MM.1S (cell line): ENCODE measurements at regions not wholly inside any gene's neighbourhood (a gene's known extent, or its start where the extent isn't known, plus 50 kb on each side); places are given as distances from the start of the nearest gene placed in this dataset.
A peak's percentile ranks its signal among the peaks of the same experiment; 100 is the strongest.

Source experiments
- DNase-seq: peaks from one replicate; pipeline ENCODE4 v3.0.0-alpha.2; 2015
- H2AFZ ChIP-seq: fragments of 300-600 bp; sonication (generic); 2 replicates; pipeline ENCODE4 v1.6.0; 2016; ENCODE audit warnings: antibody characterized with exemption, low read length
- H3F3A ChIP-seq: fragments of 300-600 bp; sonication (generic); 2 replicates; pipeline ENCODE4 v1.6.1; 2016; ENCODE audit warnings: mild to moderate bottlenecking, antibody characterized with exemption, low read length, moderate library complexity, mixed read lengths; ENCODE audit not compliant: insufficient read depth
- H3K27ac ChIP-seq: fragments of 300-600 bp; sonication (generic); 2 replicates; pipeline ENCODE4 v1.5.1; 2016; ENCODE audit warnings: mild to moderate bottlenecking, low read length
- H3K27me3 ChIP-seq: fragments of 300-600 bp; sonication (generic); replicated peaks from 2 replicates; pipeline ENCODE4 v1.6.0; 2016; ENCODE audit warnings: low read length; ENCODE audit not compliant: insufficient read depth
- H3K36me3 ChIP-seq: fragments of 300-600 bp; sonication (generic); replicated peaks from 2 replicates; pipeline ENCODE4 v1.6.1; 2016; ENCODE audit warnings: mild to moderate bottlenecking, low read length, mixed read lengths; ENCODE audit not compliant: insufficient read depth
- H3K4me1 ChIP-seq: fragments of 300-600 bp; sonication (generic); 2 replicates; pipeline ENCODE4 v1.6.1; 2016; ENCODE audit warnings: low read length, mixed read lengths
- H3K4me2 ChIP-seq: fragments of 300-600 bp; sonication (generic); 2 replicates; pipeline ENCODE4 v1.6.0; 2016; ENCODE audit warnings: low read depth, low read length
- H3K4me3 ChIP-seq: fragments of 300-600 bp; sonication (generic); 2 replicates; pipeline ENCODE4 v1.5.1; 2016; ENCODE audit warnings: low read length, mixed read lengths
- H3K79me2 ChIP-seq: fragments of 300-600 bp; sonication (generic); 2 replicates; pipeline ENCODE4 v1.6.1; 2016; ENCODE audit warnings: mixed run types, low read length, mixed read lengths
- H3K9ac ChIP-seq: fragments of 300-600 bp; sonication (generic); 2 replicates; pipeline ENCODE4 v1.6.1; 2016; ENCODE audit warnings: low read length, mixed read lengths
- H3K9me2 ChIP-seq: fragments of 300-600 bp; sonication (generic); replicated peaks from 2 replicates; pipeline ENCODE4 v1.6.1; 2016; ENCODE audit warnings: mild to moderate bottlenecking, low read length, mixed read lengths; ENCODE audit not compliant: insufficient read depth
- H3K9me3 ChIP-seq: fragments of 300-600 bp; sonication (generic); replicated peaks from 2 replicates; pipeline ENCODE4 v1.6.1; 2016; ENCODE audit warnings: mild to moderate bottlenecking, low read length, mixed read lengths; ENCODE audit not compliant: insufficient read depth
- H4K20me1 ChIP-seq: fragments of 300-600 bp; sonication (generic); 2 replicates; pipeline ENCODE4 v1.6.1; 2016; ENCODE audit warnings: mild to moderate bottlenecking, low read length, moderate library complexity, mixed read lengths; ENCODE audit not compliant: insufficient read depth
- CTCF ChIP-seq: fragments of 300-600 bp; sonication (generic); IDR thresholded peaks from 2 replicates; pipeline ENCODE4 v1.5.1; 2016; ENCODE audit warnings: antibody characterized with exemption, low read length, mixed read lengths
- EZH2 ChIP-seq: fragments of 300-600 bp; sonication (generic); optimal IDR thresholded peaks from 2 replicates; pipeline ENCODE3; 2017; ENCODE audit warnings: low read depth, mild to moderate bottlenecking, antibody characterized with exemption, low read length, mixed read lengths
- EZH2phosphoT487 ChIP-seq: fragments of 300-600 bp; sonication (generic); IDR thresholded peaks from 2 replicates; pipeline ENCODE4 v1.6.1; 2018; ENCODE audit warnings: antibody characterized with exemption, low read length

- no peak for DNase-seq
- Histone ChIP-seq H3K27ac (no peak overlapping the region), H3F3A (no peaks in the 10 kb centered on the region), H3K4me3 (peak overlapping the region; percentile 87; the same call in 1 of the 2 replicates), H3K9me2 (no peaks in the 10 kb centered on the region), H3K9ac (no peak overlapping the region), H3K4me1 (no peaks in the 10 kb centered on the region), H3K27me3 (no peaks in the 10 kb centered on the region), H3K9me3 (no peaks in the 10 kb centered on the region), H3K36me3 (no peaks in the 10 kb centered on the region), H4K20me1 (no peaks in the 10 kb centered on the region), H3K79me2 (no peaks in the 10 kb centered on the region), H3K4me2 (peak overlapping the region; percentile 38; the same call in 1 of the 2 replicates), H2AFZ (peak overlapping the region; percentile 98)
- TF ChIP-seq CTCF: no peak
- TF ChIP-seq EZH2: no peak
- no peak for TF ChIP-seq EZH2phosphoT487
Measured at GRCh38 chr12:24560831-24561271, 388.1 kb downstream of the BCAT1 start.

DNA sequence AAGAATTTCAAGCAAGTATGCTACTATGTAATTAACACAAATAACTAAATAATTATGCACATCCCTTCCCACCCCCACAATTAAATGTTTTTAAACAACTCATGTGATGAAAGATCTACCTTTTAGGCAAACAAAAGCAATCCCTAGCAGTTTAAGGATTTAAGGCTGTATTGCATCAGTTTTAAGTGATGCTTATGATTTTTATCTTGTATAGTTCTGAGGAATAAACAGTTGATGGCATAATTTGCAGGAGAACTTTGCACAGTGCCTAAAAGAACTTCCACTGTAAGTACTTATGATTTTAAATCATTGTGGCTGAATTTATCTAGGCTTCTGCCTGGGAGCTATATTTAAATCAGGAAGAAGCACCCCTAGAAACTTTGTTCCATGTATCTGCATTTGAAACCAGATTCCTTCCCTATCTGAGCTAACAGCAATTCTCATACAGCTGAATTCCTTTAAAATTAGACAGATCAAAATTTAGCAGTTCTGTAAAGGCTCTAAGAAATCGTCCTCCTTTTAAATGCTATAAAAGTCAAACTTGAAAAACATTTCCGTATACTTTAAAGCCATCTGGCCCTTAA, 388.6 kb downstream of the BCAT1 start:
- Histone ChIP-seq H3K4me1 (no peaks in the 10 kb centered on the region), H3K9me3 (no peaks in the 10 kb centered on the region), H4K20me1 (no peaks in the 10 kb centered on the region), H3K4me2 (no peak overlapping the region), H3K9me2 (no peaks in the 10 kb centered on the region), H3K36me3 (no peaks in the 10 kb centered on the region), H3K4me3 (no peak overlapping the region), H3K27me3 (no peaks in the 10 kb centered on the region), H3K9ac (no peak overlapping the region), H3K79me2 (no peaks in the 10 kb centered on the region), H3F3A (no peaks in the 10 kb centered on the region), H2AFZ (no peak overlapping the region), H3K27ac (no peak overlapping the region)
- DNase-seq: no peak
- no peak for TF ChIP-seq CTCF
- TF ChIP-seq EZH2: no peak
- no peak for TF ChIP-seq EZH2phosphoT487

DNA sequence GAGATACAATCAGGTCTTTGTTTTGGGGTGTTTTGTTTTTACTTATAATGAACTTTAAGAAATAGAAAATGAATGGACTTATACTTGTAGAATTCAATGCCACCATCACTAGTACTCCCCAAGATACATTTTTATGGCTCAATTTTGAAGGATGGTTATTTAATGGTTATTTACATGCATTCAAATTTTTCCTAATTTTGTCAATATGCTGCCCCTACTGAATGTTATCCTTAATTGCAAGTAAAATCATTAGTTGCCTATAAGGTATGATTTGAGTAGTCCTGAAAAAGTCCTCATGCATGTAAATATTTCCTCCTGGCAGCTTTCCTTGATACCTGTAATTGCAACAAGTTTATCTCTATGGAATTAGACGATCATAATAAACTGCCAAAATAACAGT, 391.2 kb downstream of the BCAT1 start:
- Histone ChIP-seq H3F3A (no peaks in the 10 kb centered on the region), H3K4me1 (no peaks in the 10 kb centered on the region), H4K20me1 (no peaks in the 10 kb centered on the region), H3K27me3 (no peaks in the 10 kb centered on the region), H3K4me3 (no peak overlapping the region), H3K79me2 (no peaks in the 10 kb centered on the region), H2AFZ (no peak overlapping the region), H3K9ac (no peak overlapping the region), H3K4me2 (no peak overlapping the region), H3K36me3 (no peaks in the 10 kb centered on the region), H3K27ac (no peak overlapping the region), H3K9me2 (no peaks in the 10 kb centered on the region), H3K9me3 (no peaks in the 10 kb centered on the region)
- TF ChIP-seq CTCF (no peak), EZH2phosphoT487 (no peak), EZH2 (no peak)
- no peak for DNase-seq
